SK-N-SH (cell line): ENCODE measurements at regions not wholly inside any gene's neighbourhood (a gene's known extent, or its start where the extent isn't known, plus 50 kb on each side); places are given as distances from the start of the nearest gene placed in this dataset.
A peak's percentile ranks its signal among the peaks of the same experiment; 100 is the strongest.

Source experiments
- CTCF ChIA-PET: fragments of 300-600, 350-600 bp; formaldehyde crosslinking; extraction: SDS; loops from one replicate; lab custom pipeline; 2021; lab: Yijun Ruan, JAX
- POLR2A ChIA-PET: fragments of 350-600 bp; sonication (Branson Sonifier 250); formaldehyde crosslinking; extraction: SDS; loops from one replicate; lab custom pipeline; 2020; ENCODE audit warnings: antibody characterized with exemption, inconsistent platforms; lab: Yijun Ruan, JAX
- DNase-seq: peaks from one replicate; pipeline ENCODE4 v3.0.0; 2012
- H2AFZ ChIP-seq: fragments of 200-600 bp; sonication (generic); 2 replicates; pipeline ENCODE4 v1.8.1; 2016; ENCODE audit warnings: antibody characterized with exemption, mild to moderate bottlenecking, low read depth
- H3F3A ChIP-seq: fragments of 200-600 bp; sonication (generic); replicated peaks from 2 replicates; pipeline ENCODE3; 2016; ENCODE audit warnings: antibody characterized with exemption, mild to moderate bottlenecking; ENCODE audit not compliant: insufficient read depth
- H3K27ac ChIP-seq, 2 experiments: fragments of 200-500 bp in 1 of 2; fragments of 200-600 bp in 1 of 2; sonication (Bioruptor generic) in 1 of 2; sonication (generic), shearing (Covaris generic) in 1 of 2; 2 replicates each; pipeline versions ENCODE4 v1.5.1 to v1.6.1; 2014 to 2016; ENCODE audit warnings: low read depth in 2 of 2, inconsistent platforms in 1 of 2, low read length in 1 of 2, mild to moderate bottlenecking in 1 of 2, mixed read lengths in 1 of 2
- H3K27me3 ChIP-seq: fragments of 200-600 bp; sonication (generic), shearing (Covaris generic); 2 replicates; pipeline ENCODE4 v1.6.1; 2016; ENCODE audit warnings: mixed run types; ENCODE audit not compliant: insufficient read depth
- H3K36me3 ChIP-seq, 2 experiments: fragments of 200-500 bp in 1 of 2; fragments of 200-600 bp in 1 of 2; sonication (Bioruptor generic) in 1 of 2; sonication (generic) in 1 of 2; replicated peaks in 1 of 2; 2 replicates each; pipeline versions ENCODE3 to v1.5.1; 2014 to 2016; ENCODE audit warnings: low read length in 1 of 2, mild to moderate bottlenecking in 1 of 2; ENCODE audit not compliant: insufficient read depth in 2 of 2, control insufficient read depth in 1 of 2
- H3K4me1 ChIP-seq, 2 experiments: fragments of 200-500 bp in 1 of 2; fragments of 200-600 bp in 1 of 2; sonication (Bioruptor generic) in 1 of 2; sonication (generic), shearing (Covaris generic) in 1 of 2; 2 replicates each; pipeline versions ENCODE4 v1.5.1 to v1.6.1; 2014 to 2016; ENCODE audit warnings: low read depth in 1 of 2, low read length in 1 of 2, mixed run types in 1 of 2; ENCODE audit not compliant: insufficient read depth in 2 of 2, control insufficient read depth in 1 of 2
- H3K4me2 ChIP-seq: fragments of 200-600 bp; sonication (generic), shearing (Covaris generic); 2 replicates; pipeline ENCODE4 v1.6.1; 2017; ENCODE audit warnings: mixed run types
- H3K4me3 ChIP-seq, 2 experiments: fragments of 200-500 bp in 1 of 2; fragments of 200-600 bp in 1 of 2; sonication (Bioruptor generic) in 1 of 2; sonication (generic), shearing (Covaris generic) in 1 of 2; 2 replicates each; pipeline versions ENCODE4 v1.5.1 to v1.8.1; 2014 to 2016; ENCODE audit warnings: low read depth in 2 of 2, inconsistent platforms in 1 of 2, low read length in 1 of 2, mild to moderate bottlenecking in 1 of 2, mixed read lengths in 1 of 2, moderate library complexity in 1 of 2
- H3K79me2 ChIP-seq: fragments of 200-600 bp; sonication (generic); 2 replicates; pipeline ENCODE4 v1.8.1; 2017; ENCODE audit warnings: mild to moderate bottlenecking; ENCODE audit not compliant: insufficient read depth
- H3K9ac ChIP-seq: fragments of 200-600 bp; sonication (generic); 2 replicates; pipeline ENCODE4 v1.6.1; 2017; ENCODE audit warnings: mixed run types
- H3K9me2 ChIP-seq: fragments of 200-600 bp; sonication (generic); 2 replicates; pipeline ENCODE4 v1.6.1; 2017; ENCODE audit warnings: mixed run types
- H3K9me3 ChIP-seq: fragments of 200-600 bp; sonication (generic); 2 replicates; pipeline ENCODE4 v1.6.1; 2017; ENCODE audit warnings: mixed run types, mild to moderate bottlenecking, moderate library complexity
- H4K20me1 ChIP-seq: fragments of 200-600 bp; sonication (generic); 2 replicates; pipeline ENCODE4 v1.6.1; 2017; ENCODE audit warnings: mild to moderate bottlenecking, mixed run types; ENCODE audit not compliant: insufficient read depth
- EP300 ChIP-seq, 2 experiments: IDR thresholded peaks; 2 replicates each; pipeline versions ENCODE4 v1.4.0 to v1.6.1; 2012; ENCODE audit warnings: borderline replicate concordance in 1 of 2, low read depth in 1 of 2, low read length in 1 of 2
- EZH2phosphoT487 ChIP-seq: fragments of 200-600 bp; sonication (generic); IDR thresholded peaks from 2 replicates; pipeline ENCODE4 v1.6.1; 2017; ENCODE audit warnings: low read depth, mixed run types, mild to moderate bottlenecking, antibody characterized with exemption, moderate library complexity, borderline replicate concordance
- FOSL2 ChIP-seq: IDR thresholded peaks from 2 replicates; pipeline ENCODE4 v1.4.0; 2012; ENCODE audit warnings: low read depth, mild to moderate bottlenecking, moderate library complexity, borderline replicate concordance
- FOXM1 ChIP-seq: IDR thresholded peaks from 2 replicates; pipeline ENCODE4 v1.4.0; 2012; ENCODE audit warnings: low read depth, mild to moderate bottlenecking
- MAX ChIP-seq: IDR thresholded peaks from 2 replicates; pipeline ENCODE4 v1.4.0; 2012; ENCODE audit warnings: low read depth
- MEF2A ChIP-seq: IDR thresholded peaks from 2 replicates; pipeline ENCODE4 v1.4.0; 2012; ENCODE audit warnings: low read depth, borderline replicate concordance
- MXI1 ChIP-seq: IDR thresholded peaks from 2 replicates; pipeline ENCODE4 v1.6.1; 2012; ENCODE audit warnings: mild to moderate bottlenecking, low read depth, low read length, improper control_type of control experiment
- NFIC ChIP-seq: IDR thresholded peaks from 2 replicates; pipeline ENCODE4 v1.4.0; 2012; ENCODE audit warnings: borderline replicate concordance
- RAD21 ChIP-seq: IDR thresholded peaks from 2 replicates; pipeline ENCODE4 v1.6.1; 2012; ENCODE audit warnings: mild to moderate bottlenecking, low read length
- RCOR1 ChIP-seq: fragments of 150-350 bp; IDR thresholded peaks from 2 replicates; pipeline ENCODE4 v1.6.1; 2017; ENCODE audit warnings: antibody characterized with exemption, low read length
- REST ChIP-seq: IDR thresholded peaks from 2 replicates; pipeline ENCODE4 v1.6.1; 2012; ENCODE audit warnings: mild to moderate bottlenecking, low read depth, low read length, moderate library complexity
- SIN3A ChIP-seq: IDR thresholded peaks from 2 replicates; pipeline ENCODE4 v1.6.1; 2012; ENCODE audit warnings: low read depth, mild to moderate bottlenecking, low read length, moderate library complexity, borderline replicate concordance
- SMC3 ChIP-seq: IDR thresholded peaks from 2 replicates; pipeline ENCODE4 v1.6.1; 2012; ENCODE audit warnings: low read depth, low read length, improper control_type of control experiment
- TCF12 ChIP-seq: IDR thresholded peaks from 2 replicates; pipeline ENCODE4 v1.4.0; 2012
- TEAD4 ChIP-seq: IDR thresholded peaks from 2 replicates; pipeline ENCODE4 v1.4.0; 2012; ENCODE audit warnings: mild to moderate bottlenecking, borderline replicate concordance; ENCODE audit not compliant: insufficient read depth
- USF1 ChIP-seq: IDR thresholded peaks from 2 replicates; pipeline ENCODE4 v1.4.0; 2012; ENCODE audit warnings: low read depth, borderline replicate concordance
- YY1 ChIP-seq: IDR thresholded peaks from 2 replicates; pipeline ENCODE4 v1.4.0; 2012; ENCODE audit warnings: low read depth, mild to moderate bottlenecking
- WGBS: methylation state at CpG from one replicate; pipeline ENCODE4 v1.1.6; 2017; ENCODE audit warnings: low lambda C conversion rate; 5-methylcytosine and 5-hydroxymethylcytosine counted together
- TF ChIP-seq, protein P1 (sequence below): IDR thresholded peaks from 2 replicates; pipeline ENCODE4; 2012
- TF ChIP-seq, protein P2 (sequence below): fragments of 150-350 bp; IDR thresholded peaks from 2 replicates; pipeline ENCODE4 v1.6.1; 2016; ENCODE audit warnings: mild to moderate bottlenecking, low read depth, low read length

DNA sequence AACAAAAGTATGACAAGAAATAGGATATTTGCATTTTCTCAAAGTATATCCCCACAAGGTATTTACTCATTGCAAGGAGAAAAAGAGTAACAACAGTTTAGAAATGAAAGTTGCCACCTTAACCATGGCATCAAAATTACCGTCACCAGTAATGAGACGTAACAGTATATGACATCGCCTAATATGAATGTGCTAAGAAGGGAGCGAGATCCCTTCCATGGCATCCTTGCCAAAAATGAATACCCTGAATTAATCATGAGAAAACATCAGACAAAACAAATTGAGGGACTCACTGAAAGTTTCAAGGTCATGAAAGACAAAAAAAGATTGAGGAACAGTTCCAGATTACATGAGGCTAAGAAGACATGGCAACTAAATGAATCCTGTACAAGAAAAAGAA is 78.9 kb upstream of the MROH9 start:
- Histone ChIP-seq H3K27me3 (no peaks in the 10 kb centered on the region), H2AFZ (peak overlapping the region; percentile 19), H3K9me2 (no peaks in the 10 kb centered on the region)
- POLR2A ChIA-PET: no interaction called here
- TF ChIP-seq NFIC (0 out of 2 replicates have a peak, but pooled peaks have one; percentile 59), EP300 (IDR thresholded peaks at IDR 0.05; ENCODE audit: borderline replicate concordance in 1 of 2, low read depth in 1 of 2, low read length in 1 of 2) (peak in 1 of 2 experiments; percentile 17; a peak in 1 of 4 replicates), TEAD4 (no peak)
- TF ChIP-seq, protein P1, sequence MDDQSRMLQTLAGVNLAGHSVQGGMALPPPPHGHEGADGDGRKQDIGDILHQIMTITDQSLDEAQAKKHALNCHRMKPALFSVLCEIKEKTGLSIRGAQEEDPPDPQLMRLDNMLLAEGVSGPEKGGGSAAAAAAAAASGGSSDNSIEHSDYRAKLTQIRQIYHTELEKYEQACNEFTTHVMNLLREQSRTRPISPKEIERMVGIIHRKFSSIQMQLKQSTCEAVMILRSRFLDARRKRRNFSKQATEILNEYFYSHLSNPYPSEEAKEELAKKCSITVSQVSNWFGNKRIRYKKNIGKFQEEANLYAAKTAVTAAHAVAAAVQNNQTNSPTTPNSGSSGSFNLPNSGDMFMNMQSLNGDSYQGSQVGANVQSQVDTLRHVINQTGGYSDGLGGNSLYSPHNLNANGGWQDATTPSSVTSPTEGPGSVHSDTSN: peak; percentile 43; the same call in 1 of the 2 replicates
- TF ChIP-seq, all 33 proteins: peak for 3
- Histone ChIP-seq H3K4me2 (peak overlapping the region; percentile 2; the same call in 1 of the 2 replicates), H3K4me3 (no peak overlapping the region), H3F3A (peaks cover 32% of the 10 kb centered on the region), H3K27ac (peak overlapping the region in 1 of 2 experiments; percentile 68; a peak in 2 of 4 replicates), H4K20me1 (no peaks in the 10 kb centered on the region), H3K9ac (peak overlapping the region; percentile 61; the same call in 1 of the 2 replicates), H3K79me2 (peaks cover 22% of the 10 kb centered on the region), H3K9me3 (no peaks in the 10 kb centered on the region), H3K36me3 (no peaks in the 10 kb centered on the region), H3K4me1 (peaks cover 0 to 38% of the 10 kb centered on the region in 2 experiments; a peak in 3 of 4 replicates)
- CTCF ChIA-PET: no interaction called here
- WGBS: 39% methylated on average over 4 of the region's 4 CpGs
- DNase-seq: no peak

DNA sequence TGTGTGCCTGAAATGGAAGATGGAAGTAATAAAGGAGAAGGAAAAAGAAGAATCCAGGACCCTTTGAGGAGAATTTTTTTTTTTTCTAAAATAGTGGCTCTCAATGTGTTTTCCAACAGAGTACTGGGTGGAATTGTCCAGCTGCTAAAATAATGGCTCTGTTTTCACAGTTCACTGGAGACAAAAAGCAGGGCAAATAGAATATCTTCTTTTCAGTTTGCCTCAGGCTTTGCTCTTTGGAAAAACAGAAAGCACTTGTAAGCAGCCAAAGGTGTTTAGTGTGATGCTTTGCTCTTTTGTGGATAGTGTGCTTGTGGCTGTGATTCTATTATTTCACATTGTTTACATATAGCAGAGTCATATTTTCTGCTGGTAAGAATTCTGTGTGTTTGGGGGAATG is 77.4 kb upstream of the MROH9 start:
- Histone ChIP-seq H3K9ac (peak overlapping the region; percentile 61; the same call in 1 of the 2 replicates), H3K4me3 (no peak overlapping the region), H4K20me1 (no peaks in the 10 kb centered on the region), H3K4me2 (no peak overlapping the region), H3K9me2 (no peaks in the 10 kb centered on the region), H3K36me3 (peaks cover 0 to 5% of the 10 kb centered on the region in 2 experiments), H3K4me1 (peaks cover 0 to 32% of the 10 kb centered on the region in 2 experiments; a peak in 3 of 4 replicates), H2AFZ (peak overlapping the region; percentile 27; the same call in 1 of the 2 replicates), H3K9me3 (no peaks in the 10 kb centered on the region), H3K79me2 (peaks cover 27% of the 10 kb centered on the region), H3F3A (peaks cover 47% of the 10 kb centered on the region), H3K27ac (peak overlapping the region in 1 of 2 experiments; percentile 68; a peak in 2 of 4 replicates), H3K27me3 (no peaks in the 10 kb centered on the region)
- no peak for DNase-seq
- ChIA-PET POLR2A (no interaction called here), CTCF (no interaction called here)
- no peak for TF ChIP-seq FOSL2
- no peak for TF ChIP-seq TCF12
- TF ChIP-seq, protein P2, sequence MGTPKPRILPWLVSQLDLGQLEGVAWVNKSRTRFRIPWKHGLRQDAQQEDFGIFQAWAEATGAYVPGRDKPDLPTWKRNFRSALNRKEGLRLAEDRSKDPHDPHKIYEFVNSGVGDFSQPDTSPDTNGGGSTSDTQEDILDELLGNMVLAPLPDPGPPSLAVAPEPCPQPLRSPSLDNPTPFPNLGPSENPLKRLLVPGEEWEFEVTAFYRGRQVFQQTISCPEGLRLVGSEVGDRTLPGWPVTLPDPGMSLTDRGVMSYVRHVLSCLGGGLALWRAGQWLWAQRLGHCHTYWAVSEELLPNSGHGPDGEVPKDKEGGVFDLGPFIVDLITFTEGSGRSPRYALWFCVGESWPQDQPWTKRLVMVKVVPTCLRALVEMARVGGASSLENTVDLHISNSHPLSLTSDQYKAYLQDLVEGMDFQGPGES: no peak
- TF ChIP-seq MEF2A: no peak
- TF ChIP-seq SIN3A: no peak
- TF ChIP-seq RAD21: no peak
- no peak for TF ChIP-seq YY1
- no peak for TF ChIP-seq SMC3
- no peak for TF ChIP-seq USF1
- no peak for TF ChIP-seq NFIC
- no peak for TF ChIP-seq EP300 (IDR thresholded peaks at IDR 0.05; ENCODE audit: borderline replicate concordance in 1 of 2, low read depth in 1 of 2, low read length in 1 of 2)
- no peak for TF ChIP-seq EZH2phosphoT487
- TF ChIP-seq RCOR1: no peak
- TF ChIP-seq, protein P1: no peak
- no peak for TF ChIP-seq REST
- TF ChIP-seq FOXM1: no peak
- TF ChIP-seq TEAD4: no peak
- TF ChIP-seq MXI1: no peak
- no peak for TF ChIP-seq MAX
